GM21423 (cell line): ENCODE measurements at regions not wholly inside any gene's neighbourhood (a gene's known extent, or its start where the extent isn't known, plus 50 kb on each side); places are given as distances from the start of the nearest gene placed in this dataset.

Experiments used
- ATAC-seq: cut with Tn5 transposase; IDR thresholded peaks from one replicate; pipeline ENCODE4 v1.9.1; 2021; ENCODE audit warnings: mild to moderate bottlenecking, moderate library complexity; ENCODE audit not compliant: unreplicated experiment

GRCh38 chr6:1201547-1202200, 110.2 kb upstream of the FOXQ1 start:
- no peak for ATAC-seq

DNA sequence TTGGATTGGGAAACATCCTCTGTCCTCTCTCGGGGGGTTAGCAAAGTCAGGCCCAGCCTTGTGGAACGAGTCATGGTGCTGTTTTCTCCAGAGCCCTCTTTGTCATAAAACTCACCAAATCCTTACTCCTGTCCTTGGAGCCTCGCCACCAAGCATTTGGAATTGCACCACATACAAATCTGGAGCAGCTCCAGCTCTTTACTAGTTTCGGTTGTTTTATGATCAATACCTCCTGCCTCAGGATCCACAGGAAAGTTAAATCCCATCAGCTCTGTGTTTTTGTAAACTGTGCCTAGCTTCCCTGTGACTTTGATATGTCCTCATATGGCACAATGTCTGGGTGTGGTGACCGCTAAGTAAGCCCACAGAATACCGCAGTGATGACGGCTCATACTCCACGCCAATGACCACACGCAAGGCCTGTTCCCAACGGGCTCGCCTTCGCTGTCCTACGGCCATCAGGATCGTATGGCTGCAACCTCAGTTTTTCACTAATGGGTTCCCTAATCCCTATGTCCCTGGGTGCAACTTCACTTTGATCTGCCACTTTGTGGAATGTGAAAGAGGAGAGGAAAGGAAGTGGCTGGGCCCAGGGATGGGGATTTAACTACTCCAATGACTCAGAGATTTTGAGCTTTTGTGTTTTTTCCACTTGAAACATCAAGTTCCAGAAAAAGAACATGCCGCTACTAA, 111.3 kb upstream of the FOXQ1 start:
- no peak for ATAC-seq

DNA sequence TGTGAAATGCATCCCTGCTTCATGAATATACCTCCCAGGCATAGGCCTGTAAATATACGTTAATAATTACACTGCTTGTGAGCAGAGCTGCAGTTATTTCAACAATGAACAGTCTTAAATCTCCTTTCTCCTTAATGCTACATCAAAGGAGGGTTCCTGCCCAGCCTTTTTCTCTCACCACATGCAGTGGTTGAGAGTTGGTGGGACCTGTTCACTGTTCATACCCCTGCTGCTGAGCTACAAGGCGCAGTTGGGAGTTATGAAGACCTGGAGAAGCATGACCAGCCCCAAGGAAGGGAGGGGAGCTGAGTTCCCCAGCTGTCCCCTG, 111.9 kb upstream of the FOXQ1 start:
- no peak for ATAC-seq

GRCh38 chr6:1197309-1197708, 114.6 kb upstream of the FOXQ1 start:
- no peak for ATAC-seq

DNA sequence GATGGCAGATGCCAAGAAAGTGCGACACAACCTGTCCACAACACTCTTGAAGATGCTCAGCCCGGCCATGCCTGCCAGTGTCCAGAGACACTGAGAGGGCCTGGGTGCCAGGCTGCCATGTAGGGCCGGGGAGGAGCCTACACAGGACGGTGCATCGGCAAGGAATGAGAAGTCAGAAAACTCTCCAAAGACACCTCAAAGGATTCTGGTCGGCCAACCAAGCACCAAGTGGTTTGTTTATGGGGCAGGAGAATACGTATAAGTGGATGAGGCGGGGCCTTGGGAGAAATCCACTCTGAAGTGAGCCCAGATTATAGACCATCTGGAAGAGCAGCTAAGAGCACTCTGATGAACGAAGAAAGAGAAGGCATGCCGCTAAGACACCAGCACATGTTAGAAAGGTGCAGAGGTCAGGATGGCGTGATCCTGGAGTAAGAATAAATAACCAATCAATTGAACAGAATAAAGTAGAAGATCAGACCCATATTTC, 120.7 kb upstream of the FOXQ1 start:
- no peak for ATAC-seq

GRCh38 chr6:1190366-1190765, 121.5 kb upstream of the FOXQ1 start:
- ATAC-seq, result no peak

DNA sequence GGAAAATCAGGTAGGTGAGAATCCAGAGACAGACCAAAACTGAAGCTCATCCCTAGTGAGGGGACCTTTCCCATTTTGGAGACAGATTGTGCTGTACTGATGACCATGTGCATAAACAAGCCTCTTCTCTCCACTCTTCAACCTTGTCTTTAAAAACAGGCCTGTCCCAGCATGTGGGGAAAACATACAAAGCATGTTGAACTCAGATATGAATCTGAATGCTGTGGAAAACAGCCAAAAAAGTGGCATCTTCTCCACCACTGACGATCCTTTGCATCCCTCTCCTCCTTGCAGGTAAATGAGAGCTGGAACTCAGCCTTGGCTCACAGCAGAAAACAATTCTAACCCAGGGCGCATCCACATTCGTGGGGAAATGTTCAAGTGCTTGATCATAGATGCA, 123.7 kb upstream of the FOXQ1 start:
- no peak for ATAC-seq

DNA sequence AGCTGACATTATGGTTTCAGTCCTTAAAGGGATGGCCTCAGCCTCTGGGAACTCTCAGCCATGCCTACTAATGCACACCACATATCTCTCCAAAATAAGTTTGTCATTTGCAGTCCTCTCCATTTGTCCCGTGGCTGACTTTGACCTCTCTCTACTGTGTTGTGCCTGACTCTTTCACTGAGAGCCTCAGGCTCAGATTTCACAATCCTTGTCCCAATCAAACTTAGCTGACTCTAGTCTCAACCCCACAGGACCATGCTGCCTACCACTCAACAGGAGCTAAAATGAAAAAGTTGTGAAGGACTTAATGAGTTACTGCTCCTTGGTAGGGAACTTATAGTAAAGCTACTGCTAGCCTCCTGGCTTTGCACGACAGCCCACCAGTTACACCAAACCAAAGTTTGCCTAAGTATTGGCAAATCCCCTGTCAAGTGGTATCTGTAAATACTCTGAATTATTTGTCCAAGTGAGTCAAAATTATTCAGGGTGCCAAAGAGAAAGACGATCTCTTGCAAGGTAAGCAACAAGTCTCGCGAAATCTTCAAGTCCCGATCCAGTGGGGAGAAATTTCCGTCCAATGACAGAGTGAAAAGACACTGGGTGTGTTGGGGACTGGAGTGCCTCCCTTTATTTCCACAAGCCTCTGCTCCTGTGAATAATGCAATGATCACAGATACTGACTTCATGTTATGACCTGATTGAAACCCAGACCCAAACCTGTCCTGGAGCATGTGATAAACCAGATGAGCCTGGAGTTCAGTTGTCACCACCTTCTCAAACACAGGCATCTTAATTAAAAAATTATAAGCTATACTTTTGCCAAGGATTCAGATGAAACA, 124.4 kb upstream of the FOXQ1 start:
- ATAC-seq, result no peak

GRCh38 chr6:1184318-1184717, 127.6 kb upstream of the FOXQ1 start:
- ATAC-seq, result no peak

GRCh38 chr6:1182722-1183521, 129.0 kb upstream of the FOXQ1 start:
- no peak for ATAC-seq

GRCh38 chr6:1181939-1182605, 129.8 kb upstream of the FOXQ1 start:
- ATAC-seq, result no peak

- ATAC-seq, result no peak
Measured at GRCh38 chr6:1179571-1180459, 132.1 kb upstream of the FOXQ1 start.

GRCh38 chr6:1178590-1178989, 133.3 kb upstream of the FOXQ1 start:
- ATAC-seq, result no peak

DNA sequence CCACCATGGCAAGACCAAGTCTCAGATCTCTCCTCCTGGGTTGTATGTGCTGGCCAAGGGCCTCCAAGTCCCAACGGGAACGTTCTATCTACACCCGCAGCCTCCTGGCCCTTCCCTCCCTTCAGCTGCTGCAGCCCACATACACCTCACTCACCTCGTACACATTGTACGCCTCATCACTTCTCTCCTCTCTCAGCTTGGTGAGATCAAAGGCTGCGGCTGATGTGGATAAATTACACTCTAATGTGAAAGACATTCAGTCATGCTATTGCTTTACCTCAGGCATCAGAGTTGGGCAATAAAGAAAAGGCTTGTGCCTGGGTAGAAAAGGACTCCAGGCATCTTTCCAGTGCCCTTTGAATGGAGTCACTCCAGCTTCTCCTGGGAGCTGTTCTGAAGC, 135.3 kb upstream of the FOXQ1 start:
- no peak for ATAC-seq

DNA sequence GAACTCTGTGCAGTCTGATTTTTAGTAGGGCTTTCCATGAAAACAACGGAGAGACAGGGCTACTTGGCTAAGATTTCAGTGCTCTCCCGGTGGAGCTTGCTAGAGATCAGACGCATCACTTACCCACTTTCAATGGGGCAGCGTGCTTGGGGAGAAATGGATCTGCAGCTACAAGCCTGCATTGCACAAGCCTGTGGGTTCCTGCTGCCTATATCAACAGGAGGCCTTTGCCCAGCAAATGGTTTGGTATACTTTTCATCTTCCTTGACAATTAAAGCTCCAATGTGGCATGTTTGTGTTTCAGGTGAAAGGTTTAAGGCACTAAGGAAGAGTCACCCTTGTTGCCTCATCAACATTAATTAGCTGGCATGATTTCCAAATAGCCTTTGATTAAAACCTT, 136.0 kb upstream of the FOXQ1 start:
- no peak for ATAC-seq

GRCh38 chr6:1170794-1171193, 141.1 kb upstream of the FOXQ1 start:
- ATAC-seq, result no peak

DNA sequence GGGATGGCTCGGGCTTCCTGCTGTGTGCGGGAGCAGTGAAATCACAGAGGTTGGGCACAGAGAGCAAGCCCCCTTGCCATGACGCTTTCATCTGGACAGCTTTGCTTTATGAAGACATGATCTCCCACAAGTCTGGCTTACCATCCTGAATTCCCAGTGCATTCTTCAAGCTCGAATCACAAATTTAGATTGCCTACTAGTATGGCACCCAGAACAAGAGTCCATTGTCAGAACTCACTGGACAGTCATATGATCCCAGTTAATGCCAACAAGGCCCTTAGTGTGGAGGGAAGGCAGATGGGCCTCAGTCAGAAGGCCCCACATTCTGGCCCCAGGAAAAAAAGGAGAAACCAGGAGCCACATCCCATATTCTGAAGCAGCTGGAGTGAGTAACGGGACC, 147.3 kb upstream of the FOXQ1 start:
- ATAC-seq, result no peak

GRCh38 chr6:1163501-1163900, 148.4 kb upstream of the FOXQ1 start:
- no peak for ATAC-seq
